ENCODE measurements at regions not wholly inside any gene's neighbourhood (a gene's known extent, or its start where the extent isn't known, plus 50 kb on each side); places are given as distances from the start of the nearest gene placed in this dataset.
"Not testable (repeated sequence)": the region's sequence is repeated elsewhere in the genome, so short reads cannot be mapped to it uniquely, and the experiment has no call there.

- TF ChIP-seq ZNF148 (tag by site-specific recombination; IDR thresholded peaks at IDR 0.05; ENCODE audit: borderline replicate concordance): no peak
- no peak for TF ChIP-seq ZNF114 (tag by site-specific recombination; IDR thresholded peaks at IDR 0.05)
- no peak for TF ChIP-seq SCRT1 (tag by site-specific recombination; IDR thresholded peaks at IDR 0.05; ENCODE audit: borderline replicate concordance)
These were observed 92.0 kb upstream of the RNU6-1 start (continued) for GRCh38 chr15:67931861-67932260.

GRCh38 chr15:67934126-67934525 is 94.3 kb upstream of the RNU6-1 start:
- H3K4me1 ChIP-seq (ENCODE audit: control insufficient read depth, insufficient read depth, low read length); H3K9me3 ChIP-seq (ENCODE audit: control insufficient read depth, insufficient read depth, low read depth, low read length); H3K4me3 ChIP-seq (ENCODE audit: low read depth, low read length); H3K36me3 ChIP-seq (ENCODE audit: control insufficient read depth in 2 of 2, insufficient read depth in 1 of 2, low read length in 2 of 2); H3K27ac ChIP-seq (ENCODE audit: extremely low read depth, low read depth, low read length); POLR2A ChIA-PET: not testable (repeated sequence)
- CTCF ChIA-PET: interaction anchor here (1.0 kb wide), 1 partner anchor 18 kb away, joined by 4 read pairs; no protein-coding TSS in a partner anchor

- Histone ChIP-seq H3K27ac (ENCODE audit: extremely low read depth, low read depth, low read length) (no peak overlapping the region), H3K4me3 (ENCODE audit: low read depth, low read length) (no peak overlapping the region), H3K9me3 (ENCODE audit: control insufficient read depth, insufficient read depth, low read depth, low read length) (no peaks in the 10 kb centered on the region), H3K36me3 (ENCODE audit: control insufficient read depth in 2 of 2, insufficient read depth in 1 of 2, low read length in 2 of 2) (no peaks in the 10 kb centered on the region), H3K4me1 (ENCODE audit: control insufficient read depth, insufficient read depth, low read length) (no peaks in the 10 kb centered on the region)
- ChIA-PET POLR2A (no interaction called here), CTCF (interaction anchor here (0.6 kb wide), 1 partner anchor 11 kb away, joined by 3 read pairs; no protein-coding TSS in a partner anchor)
- TF ChIP-seq SCRT2 (tag by site-specific recombination; IDR thresholded peaks at IDR 0.05): no peak
- no peak for TF ChIP-seq ZBTB20 (tag by site-specific recombination; IDR thresholded peaks at IDR 0.05)
- no peak for TF ChIP-seq ZNF518A (tag by site-specific recombination; conservative IDR thresholded peaks at IDR 0.05; ENCODE audit: low read depth)
- no peak for TF ChIP-seq ZNF701 (tag by site-specific recombination; IDR thresholded peaks at IDR 0.05)
- no peak for TF ChIP-seq HIC1 (tag by site-specific recombination; IDR thresholded peaks at IDR 0.05)
- no peak for TF ChIP-seq ZNF776 (tag by site-specific recombination; IDR thresholded peaks at IDR 0.05; ENCODE audit: borderline replicate concordance)
- TF ChIP-seq ZNF692 (tag by site-specific recombination; IDR thresholded peaks at IDR 0.05): no peak
- no peak for TF ChIP-seq ZNF2 (tag by site-specific recombination; IDR thresholded peaks at IDR 0.05)
- no peak for TF ChIP-seq ZNF211 (tag by site-specific recombination; IDR thresholded peaks at IDR 0.05; ENCODE audit: low read depth)
- no peak for TF ChIP-seq ZSCAN5A (tag by site-specific recombination; IDR thresholded peaks at IDR 0.05)
- TF ChIP-seq ZSCAN18 (tag by site-specific recombination; IDR thresholded peaks at IDR 0.05): no peak
- TF ChIP-seq ZNF843 (tag by site-specific recombination; IDR thresholded peaks at IDR 0.05): no peak
- no peak for TF ChIP-seq ZNF629 (tag by site-specific recombination; IDR thresholded peaks at IDR 0.05)
- TF ChIP-seq ZNF202 (tag by site-specific recombination; IDR thresholded peaks at IDR 0.05; ENCODE audit: borderline replicate concordance): no peak
- no peak for TF ChIP-seq ZSCAN23 (tag by site-specific recombination; IDR thresholded peaks at IDR 0.05)
- TF ChIP-seq ZNF426 (tag by site-specific recombination; IDR thresholded peaks at IDR 0.05): no peak
These were observed 95.4 kb upstream of the RNU6-1 start for GRCh38 chr15:67935244-67935643.

Measured in HEK293 (cell line).